AG10803 (cell line): ENCODE measurements at regions not wholly inside any gene's neighbourhood (a gene's known extent, or its start where the extent isn't known, plus 50 kb on each side); places are given as distances from the start of the nearest gene placed in this dataset.

Experiments used
- DNase-seq: peaks from one replicate; pipeline ENCODE4 v3.0.0; 2010; ENCODE audit warnings: low read depth
- H3K4me3 ChIP-seq: 2 replicates; pipeline ENCODE4 v1.5.1; 2011; ENCODE audit warnings: mild to moderate bottlenecking, low read length, control low read depth
- CTCF ChIP-seq: conservative IDR thresholded peaks from 2 replicates; pipeline ENCODE4 v1.5.1; 2011; ENCODE audit warnings: mild to moderate bottlenecking, low read length, control low read depth, inconsistent platforms

DNA sequence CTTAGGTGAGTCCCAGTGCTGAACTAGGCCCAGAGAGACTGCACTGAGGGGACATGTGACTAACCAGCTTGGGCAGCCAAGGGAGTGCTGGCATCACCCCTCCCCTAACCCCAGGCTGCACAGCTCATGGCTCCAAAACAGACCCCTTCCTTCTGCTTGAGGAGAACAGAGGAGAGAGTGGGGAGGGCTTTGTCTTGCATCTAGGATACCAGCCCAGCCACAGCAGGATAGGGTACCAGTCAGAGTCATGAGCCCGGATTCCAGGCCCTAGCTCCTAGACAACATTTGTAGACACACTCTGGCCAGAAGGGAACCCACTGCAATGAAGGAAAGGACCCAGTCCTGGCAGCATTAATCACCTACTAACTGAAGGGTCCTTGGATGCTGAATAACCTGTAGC is 49.9 kb upstream of the PLSCR4 start:
- TF ChIP-seq CTCF = no peak
- DNase-seq = no peak
- H3K4me3 ChIP-seq = no peak overlapping the region
